ENCODE measurements at regions not wholly inside any gene's neighbourhood (a gene's known extent, or its start where the extent isn't known, plus 50 kb on each side); places are given as distances from the start of the nearest gene placed in this dataset.

- intact Hi-C loops (cut with micrococcal nuclease), result no loop called here
- ChIA-PET CTCF (ENCODE audit: partially characterized antibody) (no interaction called here), POLR2A (ENCODE audit: partially characterized antibody) (no interaction called here)
- Histone ChIP-seq H3K4me1 (ENCODE audit: insufficient read depth, low read length) (no peaks in the 10 kb centered on the region), H3K27me3 (ENCODE audit: insufficient read depth, low read length) (no peaks in the 10 kb centered on the region), H3K9me3 (ENCODE audit: control insufficient read depth in 1 of 2, low read length in 2 of 2) (no peaks in the 10 kb centered on the region), H3K4me3 (ENCODE audit: low read length in 2 of 2) (no peak overlapping the region), H3K36me3 (ENCODE audit: insufficient read depth, low read length) (no peaks in the 10 kb centered on the region), H3K27ac (ENCODE audit: low read depth, low read length) (no peak overlapping the region)
- Mint-ChIP-seq H3K4me3 (no peak overlapping the region), H3K9me3 (peaks cover 0 to 7% (median 0%) of the 10 kb centered on the region in 8 donors), H3K4me1 (no peaks in the 10 kb centered on the region), H3K27ac (no peak overlapping the region), H3K27me3 (peaks cover 3% of the 10 kb centered on the region in 2 donors), H3K36me3 (no peaks in the 10 kb centered on the region)
- DNase-seq, result no peak
These were observed 158.1 kb upstream of the NR2F2 start for GRCh38 chr15:96172417-96172816.

- no peak for DNase-seq
- Mint-ChIP-seq H3K27me3 (peaks cover 0 to 2% of the 10 kb centered on the region in 2 donors), H3K9me3 (peaks cover 0 to 4% (median 0%) of the 10 kb centered on the region in 8 donors), H3K27ac (no peak overlapping the region), H3K36me3 (no peaks in the 10 kb centered on the region), H3K4me3 (no peak overlapping the region), H3K4me1 (peaks cover 0 to 1% (median 0%) of the 10 kb centered on the region in 4 donors)
- intact Hi-C loops (cut with micrococcal nuclease), result no loop called here
- ChIA-PET CTCF (ENCODE audit: partially characterized antibody) (no interaction called here), POLR2A (ENCODE audit: partially characterized antibody) (no interaction called here)
- H3K27me3 ChIP-seq (ENCODE audit: insufficient read depth, low read length), result no peaks in the 10 kb centered on the region
- no peaks in the 10 kb centered on the region for H3K4me1 ChIP-seq (ENCODE audit: insufficient read depth, low read length)
- no peaks in the 10 kb centered on the region for H3K36me3 ChIP-seq (ENCODE audit: insufficient read depth, low read length)
- H3K4me3 ChIP-seq (ENCODE audit: low read length in 2 of 2), result no peak overlapping the region
- no peaks in the 10 kb centered on the region for H3K9me3 ChIP-seq (ENCODE audit: control insufficient read depth in 1 of 2, low read length in 2 of 2)
- no peak overlapping the region for H3K27ac ChIP-seq (ENCODE audit: low read depth, low read length)
These were observed 153.7 kb upstream of the NR2F2 start for GRCh38 chr15:96176831-96177230.

- ChIA-PET POLR2A (ENCODE audit: partially characterized antibody) (no interaction called here), CTCF (ENCODE audit: partially characterized antibody) (no interaction called here)
- H3K9me3 ChIP-seq (ENCODE audit: control insufficient read depth in 1 of 2, low read length in 2 of 2), result no peaks in the 10 kb centered on the region
- Mint-ChIP-seq H3K4me3 (no peak overlapping the region), H3K9me3 (peaks cover 0 to 4% (median 0%) of the 10 kb centered on the region in 8 donors), H3K36me3 (no peaks in the 10 kb centered on the region), H3K27me3 (peaks cover 0 to 3% of the 10 kb centered on the region in 2 donors), H3K27ac (no peak overlapping the region), H3K4me1 (peaks cover 0 to 1% (median 0%) of the 10 kb centered on the region in 4 donors)
- no peak overlapping the region for H3K27ac ChIP-seq (ENCODE audit: low read depth, low read length)
- DNase-seq, result no peak
- no peaks in the 10 kb centered on the region for H3K27me3 ChIP-seq (ENCODE audit: insufficient read depth, low read length)
- H3K4me1 ChIP-seq (ENCODE audit: insufficient read depth, low read length), result no peaks in the 10 kb centered on the region
- intact Hi-C loops (cut with micrococcal nuclease), result no loop called here
- no peaks in the 10 kb centered on the region for H3K36me3 ChIP-seq (ENCODE audit: insufficient read depth, low read length)
- H3K4me3 ChIP-seq (ENCODE audit: low read length in 2 of 2), result no peak overlapping the region
These were observed 153.2 kb upstream of the NR2F2 start for GRCh38 chr15:96177279-96177678.

- H3K27me3 Mint-ChIP-seq, result peaks cover 0 to 3% of the 10 kb centered on the region in 2 donors
- Histone ChIP-seq H3K27me3 (ENCODE audit: insufficient read depth, low read length) (no peaks in the 10 kb centered on the region), H3K4me3 (ENCODE audit: low read length in 2 of 2) (no peak overlapping the region), H3K36me3 (ENCODE audit: insufficient read depth, low read length) (no peaks in the 10 kb centered on the region), H3K4me1 (ENCODE audit: insufficient read depth, low read length) (no peaks in the 10 kb centered on the region), H3K9me3 (ENCODE audit: control insufficient read depth in 1 of 2, low read length in 2 of 2) (no peaks in the 10 kb centered on the region), H3K27ac (ENCODE audit: low read depth, low read length) (no peak overlapping the region)
- POLR2A ChIA-PET (ENCODE audit: partially characterized antibody), result no interaction called here
- intact Hi-C loops (cut with micrococcal nuclease), result no loop called here
- CTCF ChIA-PET (ENCODE audit: partially characterized antibody), result no interaction called here
- H3K4me1 Mint-ChIP-seq, result peaks cover 0 to 1% (median 0%) of the 10 kb centered on the region in 4 donors
- no peaks in the 10 kb centered on the region for H3K36me3 Mint-ChIP-seq
- no peak overlapping the region for H3K27ac Mint-ChIP-seq
- H3K9me3 Mint-ChIP-seq, result peaks cover 0 to 4% (median 0%) of the 10 kb centered on the region in 8 donors
- H3K4me3 Mint-ChIP-seq, result no peak overlapping the region
- no peak for DNase-seq
These were observed 150.3 kb upstream of the NR2F2 start for GRCh38 chr15:96180087-96180748.

- no peaks in the 10 kb centered on the region for H3K9me3 ChIP-seq (ENCODE audit: control insufficient read depth in 1 of 2, low read length in 2 of 2)
- peaks cover 0 to 1% (median 0%) of the 10 kb centered on the region in 4 donors for H3K4me1 Mint-ChIP-seq
- H3K27ac ChIP-seq (ENCODE audit: low read depth, low read length), result no peak overlapping the region
- ChIA-PET POLR2A (ENCODE audit: partially characterized antibody) (no interaction called here), CTCF (ENCODE audit: partially characterized antibody) (no interaction called here)
- no peaks in the 10 kb centered on the region for H3K36me3 Mint-ChIP-seq
- peaks cover 0 to 4% (median under 1%) of the 10 kb centered on the region in 8 donors for H3K9me3 Mint-ChIP-seq
- H3K36me3 ChIP-seq (ENCODE audit: insufficient read depth, low read length), result no peaks in the 10 kb centered on the region
- peaks cover 0 to 3% of the 10 kb centered on the region in 2 donors for H3K27me3 Mint-ChIP-seq
- intact Hi-C loops (cut with micrococcal nuclease), result no loop called here
- H3K4me3 Mint-ChIP-seq, result no peak overlapping the region
- H3K27ac Mint-ChIP-seq, result no peak overlapping the region
- DNase-seq, result no peak
- H3K4me1 ChIP-seq (ENCODE audit: insufficient read depth, low read length), result no peaks in the 10 kb centered on the region
- no peaks in the 10 kb centered on the region for H3K27me3 ChIP-seq (ENCODE audit: insufficient read depth, low read length)
- H3K4me3 ChIP-seq (ENCODE audit: low read length in 2 of 2), result no peak overlapping the region
These were observed 149.3 kb upstream of the NR2F2 start for GRCh38 chr15:96181217-96181616.

GRCh38 chr15:96181873-96182301, 148.6 kb upstream of the NR2F2 start:
- H3K27ac ChIP-seq (ENCODE audit: low read depth, low read length), result no peak overlapping the region
- no peak for DNase-seq
- Mint-ChIP-seq H3K27ac (no peak overlapping the region), H3K4me1 (peaks cover 0 to 1% (median 0%) of the 10 kb centered on the region in 4 donors), H3K4me3 (no peak overlapping the region), H3K9me3 (peaks cover 0 to 4% (median under 1%) of the 10 kb centered on the region in 8 donors), H3K36me3 (no peaks in the 10 kb centered on the region), H3K27me3 (peaks cover 0 to 3% of the 10 kb centered on the region in 2 donors)
- H3K4me1 ChIP-seq (ENCODE audit: insufficient read depth, low read length), result no peaks in the 10 kb centered on the region
- intact Hi-C loops (cut with micrococcal nuclease), result no loop called here
- no peak overlapping the region for H3K4me3 ChIP-seq (ENCODE audit: low read length in 2 of 2)
- no peaks in the 10 kb centered on the region for H3K36me3 ChIP-seq (ENCODE audit: insufficient read depth, low read length)
- no peaks in the 10 kb centered on the region for H3K9me3 ChIP-seq (ENCODE audit: control insufficient read depth in 1 of 2, low read length in 2 of 2)
- ChIA-PET CTCF (ENCODE audit: partially characterized antibody) (no interaction called here), POLR2A (ENCODE audit: partially characterized antibody) (no interaction called here)
- no peaks in the 10 kb centered on the region for H3K27me3 ChIP-seq (ENCODE audit: insufficient read depth, low read length)

- no peak overlapping the region for H3K4me3 ChIP-seq (ENCODE audit: low read length in 2 of 2)
- Mint-ChIP-seq H3K9me3 (peaks cover 0 to 4% (median 0%) of the 10 kb centered on the region in 8 donors), H3K27ac (no peak overlapping the region), H3K4me1 (peaks cover 0 to 1% (median 0%) of the 10 kb centered on the region in 4 donors), H3K36me3 (no peaks in the 10 kb centered on the region), H3K4me3 (no peak overlapping the region), H3K27me3 (peaks cover 0 to 3% of the 10 kb centered on the region in 2 donors)
- intact Hi-C loops (cut with micrococcal nuclease), result no loop called here
- ChIA-PET CTCF (ENCODE audit: partially characterized antibody) (no interaction called here), POLR2A (ENCODE audit: partially characterized antibody) (no interaction called here)
- no peak for DNase-seq
- no peaks in the 10 kb centered on the region for H3K4me1 ChIP-seq (ENCODE audit: insufficient read depth, low read length)
- H3K9me3 ChIP-seq (ENCODE audit: control insufficient read depth in 1 of 2, low read length in 2 of 2), result no peaks in the 10 kb centered on the region
- H3K27me3 ChIP-seq (ENCODE audit: insufficient read depth, low read length), result no peaks in the 10 kb centered on the region
- H3K27ac ChIP-seq (ENCODE audit: low read depth, low read length), result no peak overlapping the region
- no peaks in the 10 kb centered on the region for H3K36me3 ChIP-seq (ENCODE audit: insufficient read depth, low read length)
These were observed 147.6 kb upstream of the NR2F2 start for GRCh38 chr15:96182736-96183513.

All from CD4-positive, alpha-beta memory T cell (primary cell).